ENCODE measurements at regions not wholly inside any gene's neighbourhood (a gene's known extent, or its start where the extent isn't known, plus 50 kb on each side); places are given as distances from the start of the nearest gene placed in this dataset.
"Not testable (repeated sequence)": the region's sequence is repeated elsewhere in the genome, so short reads cannot be mapped to it uniquely, and the experiment has no call there.

- DNase-seq (ENCODE audit: low read depth): no peak
Observed at GRCh38 chr2:16037808-16038457, 97.6 kb downstream of the MYCN start.

- DNase-seq (ENCODE audit: low read depth): no peak
Observed at GRCh38 chr2:16036951-16037350, 96.6 kb downstream of the MYCN start.

- DNase-seq (ENCODE audit: low read depth): no peak
Observed at GRCh38 chr2:16035747-16036745, 95.7 kb downstream of the MYCN start.

GRCh38 chr2:16034975-16035746, 94.8 kb downstream of the MYCN start:
- no peak for DNase-seq (ENCODE audit: low read depth)

- peak; percentile 48 for DNase-seq (ENCODE audit: low read depth)
Observed at GRCh38 chr2:16034151-16034974, 94.0 kb downstream of the MYCN start.

GRCh38 chr2:16033032-16033293, 92.6 kb downstream of the MYCN start:
- DNase-seq (ENCODE audit: low read depth): no peak

GRCh38 chr2:16032282-16033031, 92.1 kb downstream of the MYCN start:
- DNase-seq (ENCODE audit: low read depth): no peak

- no peak for DNase-seq (ENCODE audit: low read depth)
Observed at GRCh38 chr2:16031848-16032159, 91.5 kb downstream of the MYCN start.

GRCh38 chr2:16031058-16031847, 90.9 kb downstream of the MYCN start:
- no peak for DNase-seq (ENCODE audit: low read depth)

- no peak for DNase-seq (ENCODE audit: low read depth)
Observed at GRCh38 chr2:16030206-16031057, 90.1 kb downstream of the MYCN start.

GRCh38 chr2:16028644-16029043, 88.3 kb downstream of the MYCN start:
- no peak for DNase-seq (ENCODE audit: low read depth)

GRCh38 chr2:16026816-16027501, 86.6 kb downstream of the MYCN start:
- no peak for DNase-seq (ENCODE audit: low read depth)

GRCh38 chr2:16025876-16026640, 85.7 kb downstream of the MYCN start:
- DNase-seq (ENCODE audit: low read depth): peak; percentile 38

- no peak for DNase-seq (ENCODE audit: low read depth)
Observed at GRCh38 chr2:16025211-16025875, 85.0 kb downstream of the MYCN start.

GRCh38 chr2:16024628-16025027, 84.3 kb downstream of the MYCN start:
- DNase-seq (ENCODE audit: low read depth): not testable (repeated sequence)

GRCh38 chr2:16023506-16024360, 83.4 kb downstream of the MYCN start:
- no peak for DNase-seq (ENCODE audit: low read depth)

All from Daoy (cell line).